SK-N-SH (cell line): ENCODE measurements at regions not wholly inside any gene's neighbourhood (a gene's known extent, or its start where the extent isn't known, plus 50 kb on each side); places are given as distances from the start of the nearest gene placed in this dataset.

Source experiments
- CTCF ChIA-PET: fragments of 300-600, 350-600 bp; formaldehyde crosslinking; extraction: SDS; loops from one replicate; lab custom pipeline; 2021; lab: Yijun Ruan, JAX
- POLR2A ChIA-PET: fragments of 350-600 bp; sonication (Branson Sonifier 250); formaldehyde crosslinking; extraction: SDS; loops from one replicate; lab custom pipeline; 2020; ENCODE audit warnings: antibody characterized with exemption, inconsistent platforms; lab: Yijun Ruan, JAX
- DNase-seq: peaks from one replicate; pipeline ENCODE4 v3.0.0; 2012
- H2AFZ ChIP-seq: fragments of 200-600 bp; sonication (generic); 2 replicates; pipeline ENCODE4 v1.8.1; 2016; ENCODE audit warnings: antibody characterized with exemption, mild to moderate bottlenecking, low read depth
- H3F3A ChIP-seq: fragments of 200-600 bp; sonication (generic); replicated peaks from 2 replicates; pipeline ENCODE3; 2016; ENCODE audit warnings: antibody characterized with exemption, mild to moderate bottlenecking; ENCODE audit not compliant: insufficient read depth
- H3K27ac ChIP-seq, 2 experiments: fragments of 200-500 bp in 1 of 2; fragments of 200-600 bp in 1 of 2; sonication (Bioruptor generic) in 1 of 2; sonication (generic), shearing (Covaris generic) in 1 of 2; 2 replicates each; pipeline versions ENCODE4 v1.5.1 to v1.6.1; 2014 to 2016; ENCODE audit warnings: low read depth in 2 of 2, inconsistent platforms in 1 of 2, low read length in 1 of 2, mild to moderate bottlenecking in 1 of 2, mixed read lengths in 1 of 2
- H3K27me3 ChIP-seq: fragments of 200-600 bp; sonication (generic), shearing (Covaris generic); 2 replicates; pipeline ENCODE4 v1.6.1; 2016; ENCODE audit warnings: mixed run types; ENCODE audit not compliant: insufficient read depth
- H3K36me3 ChIP-seq, 2 experiments: fragments of 200-500 bp in 1 of 2; fragments of 200-600 bp in 1 of 2; sonication (Bioruptor generic) in 1 of 2; sonication (generic) in 1 of 2; replicated peaks in 1 of 2; 2 replicates each; pipeline versions ENCODE3 to v1.5.1; 2014 to 2016; ENCODE audit warnings: low read length in 1 of 2, mild to moderate bottlenecking in 1 of 2; ENCODE audit not compliant: insufficient read depth in 2 of 2, control insufficient read depth in 1 of 2
- H3K4me1 ChIP-seq, 2 experiments: fragments of 200-500 bp in 1 of 2; fragments of 200-600 bp in 1 of 2; sonication (Bioruptor generic) in 1 of 2; sonication (generic), shearing (Covaris generic) in 1 of 2; 2 replicates each; pipeline versions ENCODE4 v1.5.1 to v1.6.1; 2014 to 2016; ENCODE audit warnings: low read depth in 1 of 2, low read length in 1 of 2, mixed run types in 1 of 2; ENCODE audit not compliant: insufficient read depth in 2 of 2, control insufficient read depth in 1 of 2
- H3K4me2 ChIP-seq: fragments of 200-600 bp; sonication (generic), shearing (Covaris generic); 2 replicates; pipeline ENCODE4 v1.6.1; 2017; ENCODE audit warnings: mixed run types
- H3K4me3 ChIP-seq, 2 experiments: fragments of 200-500 bp in 1 of 2; fragments of 200-600 bp in 1 of 2; sonication (Bioruptor generic) in 1 of 2; sonication (generic), shearing (Covaris generic) in 1 of 2; 2 replicates each; pipeline versions ENCODE4 v1.5.1 to v1.8.1; 2014 to 2016; ENCODE audit warnings: low read depth in 2 of 2, inconsistent platforms in 1 of 2, low read length in 1 of 2, mild to moderate bottlenecking in 1 of 2, mixed read lengths in 1 of 2, moderate library complexity in 1 of 2
- H3K79me2 ChIP-seq: fragments of 200-600 bp; sonication (generic); 2 replicates; pipeline ENCODE4 v1.8.1; 2017; ENCODE audit warnings: mild to moderate bottlenecking; ENCODE audit not compliant: insufficient read depth
- H3K9ac ChIP-seq: fragments of 200-600 bp; sonication (generic); 2 replicates; pipeline ENCODE4 v1.6.1; 2017; ENCODE audit warnings: mixed run types
- H3K9me2 ChIP-seq: fragments of 200-600 bp; sonication (generic); 2 replicates; pipeline ENCODE4 v1.6.1; 2017; ENCODE audit warnings: mixed run types
- H3K9me3 ChIP-seq: fragments of 200-600 bp; sonication (generic); 2 replicates; pipeline ENCODE4 v1.6.1; 2017; ENCODE audit warnings: mixed run types, mild to moderate bottlenecking, moderate library complexity
- H4K20me1 ChIP-seq: fragments of 200-600 bp; sonication (generic); 2 replicates; pipeline ENCODE4 v1.6.1; 2017; ENCODE audit warnings: mild to moderate bottlenecking, mixed run types; ENCODE audit not compliant: insufficient read depth
- CTCF ChIP-seq: fragments of 200-600 bp; sonication (generic); IDR thresholded peaks from 2 replicates; pipeline ENCODE4 v1.6.1; 2017; ENCODE audit warnings: antibody characterized with exemption, mild to moderate bottlenecking, moderate library complexity
- ELF1 ChIP-seq: IDR thresholded peaks from 2 replicates; pipeline ENCODE4 v1.4.0; 2012
- EZH2phosphoT487 ChIP-seq: fragments of 200-600 bp; sonication (generic); IDR thresholded peaks from 2 replicates; pipeline ENCODE4 v1.6.1; 2017; ENCODE audit warnings: low read depth, mixed run types, mild to moderate bottlenecking, antibody characterized with exemption, moderate library complexity, borderline replicate concordance
- FOXJ3 ChIP-seq: sonication (generic); formaldehyde crosslinking; IDR thresholded peaks from 2 replicates; pipeline ENCODE4 v1.5.1; 2020; ENCODE audit warnings: mild to moderate bottlenecking, missing genetic modification reagents
- GABPA ChIP-seq: IDR thresholded peaks from 2 replicates; pipeline ENCODE4 v1.4.0; 2012; ENCODE audit warnings: low read depth, mild to moderate bottlenecking
- MAX ChIP-seq: IDR thresholded peaks from 2 replicates; pipeline ENCODE4 v1.4.0; 2012; ENCODE audit warnings: low read depth
- MEF2A ChIP-seq: IDR thresholded peaks from 2 replicates; pipeline ENCODE4 v1.4.0; 2012; ENCODE audit warnings: low read depth, borderline replicate concordance
- MXI1 ChIP-seq: IDR thresholded peaks from 2 replicates; pipeline ENCODE4 v1.6.1; 2012; ENCODE audit warnings: mild to moderate bottlenecking, low read depth, low read length, improper control_type of control experiment
- NFIC ChIP-seq: IDR thresholded peaks from 2 replicates; pipeline ENCODE4 v1.4.0; 2012; ENCODE audit warnings: borderline replicate concordance
- NRF1 ChIP-seq: IDR thresholded peaks from 2 replicates; pipeline ENCODE4 v1.6.1; 2012; ENCODE audit warnings: low read depth, mild to moderate bottlenecking, low read length
- PBX3 ChIP-seq: IDR thresholded peaks from 2 replicates; pipeline ENCODE4; 2012
- RAD21 ChIP-seq: IDR thresholded peaks from 2 replicates; pipeline ENCODE4 v1.6.1; 2012; ENCODE audit warnings: mild to moderate bottlenecking, low read length
- REST ChIP-seq: IDR thresholded peaks from 2 replicates; pipeline ENCODE4 v1.6.1; 2012; ENCODE audit warnings: mild to moderate bottlenecking, low read depth, low read length, moderate library complexity
- RFX5 ChIP-seq: IDR thresholded peaks from 2 replicates; pipeline ENCODE4 v1.6.1; 2012; ENCODE audit warnings: mild to moderate bottlenecking, improper control_type of control experiment, low read length
- RXRA ChIP-seq: IDR thresholded peaks from 2 replicates; pipeline ENCODE4 v1.4.0; 2012; ENCODE audit warnings: low read depth, mild to moderate bottlenecking, borderline replicate concordance
- SIN3A ChIP-seq: IDR thresholded peaks from 2 replicates; pipeline ENCODE4 v1.6.1; 2012; ENCODE audit warnings: low read depth, mild to moderate bottlenecking, low read length, moderate library complexity, borderline replicate concordance
- SMC3 ChIP-seq: IDR thresholded peaks from 2 replicates; pipeline ENCODE4 v1.6.1; 2012; ENCODE audit warnings: low read depth, low read length, improper control_type of control experiment
- TAF1 ChIP-seq: IDR thresholded peaks from 2 replicates; pipeline ENCODE4 v1.6.1; 2012; ENCODE audit warnings: low read depth, mild to moderate bottlenecking, low read length, moderate library complexity, borderline replicate concordance
- TCF12 ChIP-seq: IDR thresholded peaks from 2 replicates; pipeline ENCODE4 v1.4.0; 2012
- TEAD4 ChIP-seq: IDR thresholded peaks from 2 replicates; pipeline ENCODE4 v1.4.0; 2012; ENCODE audit warnings: mild to moderate bottlenecking, borderline replicate concordance; ENCODE audit not compliant: insufficient read depth
- YY1 ChIP-seq: IDR thresholded peaks from 2 replicates; pipeline ENCODE4 v1.4.0; 2012; ENCODE audit warnings: low read depth, mild to moderate bottlenecking
- WGBS: methylation state at CpG from one replicate; pipeline ENCODE4 v1.1.6; 2017; ENCODE audit warnings: low lambda C conversion rate; 5-methylcytosine and 5-hydroxymethylcytosine counted together

- TF ChIP-seq FOXJ3 (CRISPR knock-in tag) (no peak), ELF1 (no peak), NFIC (no peak), SIN3A (no peak)
- H3K4me1 ChIP-seq = no peaks in the 10 kb centered on the region; a peak in 1 of 4 replicates
- POLR2A ChIA-PET = no interaction called here
Measured at GRCh38 chr11:104665641-104666040, 232.6 kb downstream of the CASP12 start.

GRCh38 chr11:104663190-104664140 lies 234.8 kb downstream of the CASP12 start:
- Histone ChIP-seq H3K4me1 (no peaks in the 10 kb centered on the region), H2AFZ (no peak overlapping the region), H3F3A (no peaks in the 10 kb centered on the region), H3K36me3 (no peaks in the 10 kb centered on the region), H3K9me2 (no peaks in the 10 kb centered on the region), H3K27ac (no peak overlapping the region), H3K9ac (no peak overlapping the region), H3K79me2 (no peaks in the 10 kb centered on the region), H3K4me3 (no peak overlapping the region), H4K20me1 (no peaks in the 10 kb centered on the region), H3K27me3 (no peaks in the 10 kb centered on the region), H3K4me2 (no peak overlapping the region), H3K9me3 (no peaks in the 10 kb centered on the region)
- 77% methylated on average over 4 of the region's 4 CpGs for WGBS
- ChIA-PET CTCF (interaction anchor here (0.6 kb wide), 1 partner anchor 29 kb away, joined by 4 read pairs; no protein-coding TSS in a partner anchor), POLR2A (no interaction called here)
- DNase-seq = no peak
- TF ChIP-seq REST (no peak), PBX3 (no peak), RXRA (no peak), ELF1 (no peak), TEAD4 (no peak), TCF12 (no peak), MXI1 (no peak), RFX5 (no peak), NFIC (no peak), RAD21 (no peak), NRF1 (no peak), YY1 (no peak), SIN3A (no peak), SMC3 (no peak), MEF2A (no peak), EZH2phosphoT487 (no peak), TAF1 (no peak), GABPA (no peak), CTCF (no peak), MAX (no peak)

More at GRCh38 chr11:104665641-104666040, 232.6 kb downstream of the CASP12 start:
- no peak overlapping the region for H2AFZ ChIP-seq
- WGBS = 93% methylated on average over 3 of the region's 3 CpGs
- H3K9me3 ChIP-seq = no peaks in the 10 kb centered on the region
- CTCF ChIA-PET = no interaction called here
- no peak overlapping the region for H3K4me2 ChIP-seq
- H3F3A ChIP-seq = no peaks in the 10 kb centered on the region
- H3K36me3 ChIP-seq = no peaks in the 10 kb centered on the region
- no peak overlapping the region for H3K9ac ChIP-seq
- no peaks in the 10 kb centered on the region for H3K79me2 ChIP-seq
- DNase-seq = no peak
- no peaks in the 10 kb centered on the region for H4K20me1 ChIP-seq
- no peak overlapping the region for H3K27ac ChIP-seq
- H3K27me3 ChIP-seq = no peaks in the 10 kb centered on the region
- no peaks in the 10 kb centered on the region for H3K9me2 ChIP-seq
- no peak overlapping the region for H3K4me3 ChIP-seq
